ENCODE measurements at regions not wholly inside any gene's neighbourhood (a gene's known extent, or its start where the extent isn't known, plus 50 kb on each side); places are given as distances from the start of the nearest gene placed in this dataset.

DNA sequence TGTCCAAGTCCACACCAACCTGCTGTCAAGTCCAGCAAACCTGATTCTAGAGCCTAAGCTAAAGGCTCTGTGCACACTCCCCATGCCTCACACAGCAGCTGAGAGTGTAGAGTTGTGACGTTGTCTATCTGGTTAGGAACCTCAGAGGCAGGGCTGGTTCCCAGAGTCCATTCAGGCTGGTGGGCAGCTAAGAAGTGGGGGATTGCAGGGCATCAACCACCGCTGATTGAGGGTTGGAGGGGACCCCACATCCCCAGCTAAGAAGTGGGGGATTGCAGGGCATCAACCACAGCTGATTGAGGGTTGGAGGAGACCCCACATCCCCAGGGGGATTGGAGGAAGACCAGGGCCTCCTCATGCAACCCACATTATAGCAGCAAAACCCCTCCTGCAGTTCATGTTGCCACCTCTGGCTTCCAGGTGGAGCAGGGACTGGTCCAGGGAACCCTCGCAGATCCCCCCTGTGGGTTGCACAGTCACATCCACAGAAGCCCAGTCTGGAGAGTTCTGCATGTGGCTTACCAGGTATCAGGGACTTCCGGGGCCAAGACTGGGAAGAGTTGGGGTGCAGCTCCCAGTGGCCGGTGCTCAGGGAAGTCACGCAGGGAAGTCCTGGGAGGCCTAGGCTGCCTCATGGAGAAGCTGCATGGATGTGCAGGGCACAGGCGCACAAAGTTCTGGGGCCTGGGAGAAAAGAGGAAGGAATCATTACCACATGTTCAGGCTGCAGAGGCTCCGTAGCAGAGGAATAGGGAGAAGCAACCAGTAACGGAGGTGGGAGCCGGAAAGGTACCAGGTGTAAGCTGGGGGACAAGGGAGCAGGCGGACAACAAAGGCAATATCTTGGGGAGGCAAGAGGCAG is 71.4 kb upstream of the PCSK6 start:
- TF ChIP-seq TAF1 (IDR thresholded peaks at IDR 0.05; ENCODE audit: borderline replicate concordance, insufficient read depth, low read length): no peak
- TF ChIP-seq SIN3A (IDR thresholded peaks at IDR 0.05; ENCODE audit: borderline replicate concordance, insufficient read depth, low read length): no peak
- TF ChIP-seq, protein P1, sequence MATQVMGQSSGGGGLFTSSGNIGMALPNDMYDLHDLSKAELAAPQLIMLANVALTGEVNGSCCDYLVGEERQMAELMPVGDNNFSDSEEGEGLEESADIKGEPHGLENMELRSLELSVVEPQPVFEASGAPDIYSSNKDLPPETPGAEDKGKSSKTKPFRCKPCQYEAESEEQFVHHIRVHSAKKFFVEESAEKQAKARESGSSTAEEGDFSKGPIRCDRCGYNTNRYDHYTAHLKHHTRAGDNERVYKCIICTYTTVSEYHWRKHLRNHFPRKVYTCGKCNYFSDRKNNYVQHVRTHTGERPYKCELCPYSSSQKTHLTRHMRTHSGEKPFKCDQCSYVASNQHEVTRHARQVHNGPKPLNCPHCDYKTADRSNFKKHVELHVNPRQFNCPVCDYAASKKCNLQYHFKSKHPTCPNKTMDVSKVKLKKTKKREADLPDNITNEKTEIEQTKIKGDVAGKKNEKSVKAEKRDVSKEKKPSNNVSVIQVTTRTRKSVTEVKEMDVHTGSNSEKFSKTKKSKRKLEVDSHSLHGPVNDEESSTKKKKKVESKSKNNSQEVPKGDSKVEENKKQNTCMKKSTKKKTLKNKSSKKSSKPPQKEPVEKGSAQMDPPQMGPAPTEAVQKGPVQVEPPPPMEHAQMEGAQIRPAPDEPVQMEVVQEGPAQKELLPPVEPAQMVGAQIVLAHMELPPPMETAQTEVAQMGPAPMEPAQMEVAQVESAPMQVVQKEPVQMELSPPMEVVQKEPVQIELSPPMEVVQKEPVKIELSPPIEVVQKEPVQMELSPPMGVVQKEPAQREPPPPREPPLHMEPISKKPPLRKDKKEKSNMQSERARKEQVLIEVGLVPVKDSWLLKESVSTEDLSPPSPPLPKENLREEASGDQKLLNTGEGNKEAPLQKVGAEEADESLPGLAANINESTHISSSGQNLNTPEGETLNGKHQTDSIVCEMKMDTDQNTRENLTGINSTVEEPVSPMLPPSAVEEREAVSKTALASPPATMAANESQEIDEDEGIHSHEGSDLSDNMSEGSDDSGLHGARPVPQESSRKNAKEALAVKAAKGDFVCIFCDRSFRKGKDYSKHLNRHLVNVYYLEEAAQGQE (IDR thresholded peaks at IDR 0.05; ENCODE audit: insufficient read depth in 1 of 2, low read depth in 2 of 2, low read length in 2 of 2): no peak
- no peak for TF ChIP-seq POLR2AphosphoS5 (IDR thresholded peaks at IDR 0.05; ENCODE audit: low read depth, low read length)
- TF ChIP-seq FOXP2 (optimal IDR thresholded peaks at IDR 0.05; ENCODE audit: borderline replicate concordance, extremely low read depth, extremely low read length, insufficient read depth): no peak

Measured in PFSK-1 (cell line).